Hematopoietic multipotent progenitor cell treated with erythropoietin and hydrocortisone succinate and interleukin-3 and kit ligand, for 6 days (in vitro differentiated cells): ENCODE measurements at regions not wholly inside any gene's neighbourhood (a gene's known extent, or its start where the extent isn't known, plus 50 kb on each side); places are given as distances from the start of the nearest gene placed in this dataset.

Source experiments
- DNase-seq: peaks from one replicate; pipeline ENCODE4 v3.0.0-alpha.2; 2015

GRCh38 chrX:148371291-148371690 is 129.1 kb upstream of the AFF2 start:
- DNase-seq: no peak

DNA sequence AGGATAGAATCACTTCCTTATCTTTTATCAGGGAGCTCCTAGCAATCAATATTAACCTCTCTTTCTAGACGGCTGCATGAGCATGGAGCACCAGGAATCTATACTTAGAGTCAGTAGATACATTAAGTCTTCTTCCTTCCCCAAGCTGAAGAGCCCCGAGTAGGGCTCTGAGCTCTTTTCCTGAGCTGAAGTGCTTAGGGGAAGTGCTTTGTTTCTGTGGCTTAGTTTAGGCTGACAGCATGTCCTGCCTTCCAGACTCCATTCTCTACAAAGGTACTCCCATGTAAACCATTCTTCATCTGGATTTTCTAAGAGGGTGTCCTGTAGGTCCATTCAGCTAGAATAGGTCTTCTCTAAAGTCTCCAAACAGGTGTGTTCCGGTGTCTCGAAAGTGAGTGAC is 127.5 kb upstream of the AFF2 start:
- peak; percentile 5 for DNase-seq

GRCh38 chrX:148376342-148376741 is 124.1 kb upstream of the AFF2 start:
- no peak for DNase-seq

DNA sequence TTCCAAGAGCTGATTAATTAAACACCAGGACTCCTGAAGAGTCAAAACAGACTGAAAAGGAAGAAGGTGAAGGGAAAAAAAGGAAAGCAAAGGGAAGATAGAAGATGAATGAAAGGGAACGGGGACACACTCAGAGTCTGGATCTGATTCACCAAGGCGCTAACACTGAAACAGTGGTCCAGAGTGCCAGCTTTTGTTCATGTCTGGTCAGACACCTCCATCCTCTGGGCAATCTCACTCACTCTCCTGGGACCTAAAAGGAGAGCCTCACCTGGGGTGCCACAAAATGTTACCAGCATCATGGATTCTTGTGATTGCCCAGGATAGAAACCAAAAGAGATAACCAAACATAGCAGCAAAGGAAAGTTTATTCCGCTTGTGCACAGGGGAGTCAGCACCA is 120.3 kb upstream of the AFF2 start:
- DNase-seq: no peak

GRCh38 chrX:148380650-148381561 is 119.5 kb upstream of the AFF2 start:
- peak; percentile 45 for DNase-seq

GRCh38 chrX:148381603-148382002 is 118.8 kb upstream of the AFF2 start:
- DNase-seq: no peak

DNA sequence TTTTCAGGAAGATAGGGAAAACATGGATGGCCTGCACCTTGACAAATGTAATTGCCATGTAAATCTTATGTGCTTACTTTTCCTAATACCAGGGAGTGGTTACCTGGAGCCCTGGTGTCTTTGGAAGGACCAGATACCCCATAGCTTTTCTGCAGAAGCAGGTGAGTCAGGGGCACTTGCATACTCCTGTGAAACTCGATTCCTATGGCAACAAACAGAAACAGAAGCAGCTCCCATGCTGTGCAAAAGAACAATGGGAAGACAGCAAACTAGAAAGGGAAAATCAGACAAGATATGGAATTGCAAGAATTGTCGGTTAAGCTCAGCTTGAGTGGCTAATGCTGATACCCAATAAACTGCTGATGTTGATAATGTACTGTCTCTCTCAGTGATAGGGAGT is 117.4 kb upstream of the AFF2 start:
- DNase-seq: no peak

GRCh38 chrX:148385471-148385870 is 114.9 kb upstream of the AFF2 start:
- DNase-seq: no peak

DNA sequence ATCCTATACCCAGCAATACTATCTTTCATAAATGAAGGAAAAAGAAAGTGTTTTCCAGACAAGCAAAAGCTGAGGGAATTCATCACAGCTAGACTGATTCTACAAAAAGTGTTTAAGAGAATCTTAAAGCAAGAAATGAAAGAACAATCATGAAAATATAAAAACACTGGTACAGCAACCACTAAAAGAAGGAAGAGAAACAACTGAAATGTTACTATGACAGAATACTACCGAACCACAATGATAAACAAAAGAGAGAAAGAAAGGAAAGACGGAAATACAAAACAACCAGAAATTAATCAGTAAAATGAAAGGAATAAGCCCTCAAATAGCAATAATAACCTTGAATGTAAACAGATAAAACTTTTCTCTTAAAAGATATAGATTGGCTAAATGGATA is 110.8 kb upstream of the AFF2 start:
- no peak for DNase-seq

GRCh38 chrX:148412006-148412405 is 88.4 kb upstream of the AFF2 start:
- DNase-seq: no peak

DNA sequence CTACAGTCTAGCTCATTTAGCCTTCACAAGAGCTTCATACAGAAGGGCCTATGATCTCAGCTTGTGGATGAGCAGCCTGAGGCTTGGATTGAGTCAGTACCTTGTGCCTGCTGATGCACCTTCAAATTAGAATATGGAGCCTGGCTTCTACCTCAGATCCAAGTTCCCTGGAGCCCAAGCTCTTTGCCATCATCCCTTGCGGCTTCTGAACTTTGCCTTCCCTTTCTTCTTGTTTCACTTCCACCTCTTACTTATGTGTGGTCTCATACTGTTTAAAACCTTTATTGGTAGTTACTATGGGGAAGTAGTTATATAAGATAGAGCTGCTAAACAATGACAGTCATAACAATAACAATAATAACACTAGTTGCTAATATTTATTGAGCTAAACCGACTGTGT is 84.3 kb upstream of the AFF2 start:
- no peak for DNase-seq

DNA sequence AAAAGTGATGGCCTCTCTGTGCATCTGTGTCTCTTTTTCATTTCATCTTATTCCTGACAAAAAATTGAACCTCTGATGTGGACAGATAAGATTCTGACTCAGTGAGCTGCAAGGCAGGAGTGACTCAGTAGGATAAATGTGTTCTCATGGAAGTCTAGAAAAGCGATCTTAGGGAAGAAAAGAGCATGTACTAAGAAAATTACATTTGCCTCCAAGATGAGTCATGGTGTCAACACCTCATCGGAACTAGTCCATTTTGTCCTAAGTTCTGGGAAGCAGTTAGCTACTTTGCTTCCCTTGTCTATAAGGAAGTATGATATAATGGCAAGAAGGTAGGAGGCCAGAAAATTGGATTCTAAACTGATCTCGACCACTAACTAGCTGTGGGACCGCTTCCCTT is 83.5 kb upstream of the AFF2 start:
- no peak for DNase-seq

- no peak for DNase-seq
These were observed 82.5 kb upstream of the AFF2 start for GRCh38 chrX:148417934-148418333.

DNA sequence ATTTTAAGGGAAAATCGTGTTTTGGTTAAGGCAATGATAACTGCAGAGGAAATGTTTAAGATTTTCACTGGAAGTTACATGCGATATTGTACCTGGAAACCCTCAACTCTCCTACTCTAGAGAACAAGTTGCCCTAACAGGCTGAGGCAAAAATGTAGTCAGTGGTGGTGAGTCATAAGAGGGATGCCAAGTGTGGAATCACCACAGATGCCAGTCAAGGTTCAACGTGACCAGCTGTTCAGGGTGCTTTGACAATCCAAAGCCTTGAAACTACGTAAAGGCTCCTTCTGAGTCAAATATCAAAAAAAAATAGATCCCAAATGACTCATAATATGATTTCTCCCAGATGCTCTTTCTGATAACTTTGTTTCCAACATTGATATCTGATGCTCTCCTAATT is 77.9 kb upstream of the AFF2 start:
- DNase-seq: no peak

DNA sequence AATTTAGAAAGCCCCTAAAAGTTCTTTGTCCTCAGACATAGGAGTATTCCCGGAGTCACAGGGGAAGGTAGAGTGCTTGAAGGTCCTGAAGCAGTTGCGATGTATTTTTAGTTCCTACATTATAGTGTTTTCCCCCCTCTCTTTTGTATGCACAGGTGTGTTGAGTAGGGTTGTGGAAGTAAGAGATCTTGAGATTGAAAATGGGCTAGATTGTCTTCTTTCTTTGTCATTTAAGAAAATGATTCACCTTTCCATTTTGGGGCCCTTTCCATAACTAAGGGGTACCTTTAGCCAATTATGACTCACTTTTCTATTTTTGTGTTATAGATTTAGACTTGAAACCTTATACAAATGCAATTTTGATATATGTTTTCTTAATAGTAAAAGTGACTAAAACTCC is 75.8 kb upstream of the AFF2 start:
- DNase-seq: no peak

DNA sequence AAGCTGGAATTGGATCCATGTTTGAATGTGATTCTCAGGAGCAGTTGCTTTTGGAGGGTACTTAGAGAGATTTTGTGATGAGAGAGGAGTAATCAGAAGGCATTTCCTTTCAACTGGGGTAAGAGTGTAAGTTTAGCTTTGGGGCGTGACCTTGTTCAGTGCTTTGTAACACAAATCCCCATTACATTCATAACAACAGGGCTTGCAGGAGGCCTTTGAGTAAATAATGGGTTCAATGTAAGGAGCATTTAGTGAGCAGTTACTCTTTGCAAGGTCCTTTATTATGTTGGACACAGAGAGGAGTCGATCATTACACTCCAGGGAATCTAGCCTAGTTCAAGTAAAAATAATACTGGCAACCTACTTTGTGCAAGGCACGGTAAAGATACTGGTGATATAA is 74.0 kb upstream of the AFF2 start:
- no peak for DNase-seq

- DNase-seq: no peak
These were observed 59.0 kb upstream of the AFF2 start for GRCh38 chrX:148441387-148441786.

DNA sequence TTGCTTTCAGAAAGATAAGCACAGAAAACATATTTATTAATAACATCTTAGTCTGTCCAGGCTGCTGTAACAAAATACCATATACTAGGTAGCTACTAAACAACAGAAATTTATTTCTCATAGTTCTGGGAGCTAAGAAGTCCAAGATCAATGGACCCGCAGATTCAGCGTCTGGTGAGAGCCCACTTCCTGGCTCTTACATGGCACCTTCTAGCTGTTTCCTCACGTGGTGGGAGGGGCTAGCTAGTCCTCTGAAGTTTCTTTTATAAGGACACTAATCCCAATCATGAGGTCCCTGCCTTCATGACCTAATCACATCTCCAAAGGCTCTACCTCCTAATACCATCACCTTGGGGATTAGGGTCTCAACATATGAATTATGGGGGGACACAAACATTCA is 57.2 kb upstream of the AFF2 start:
- DNase-seq: no peak

- no peak for DNase-seq
These were observed 51.7 kb upstream of the AFF2 start for GRCh38 chrX:148448686-148449085.
